ENCODE measurements at regions not wholly inside any gene's neighbourhood (a gene's known extent, or its start where the extent isn't known, plus 50 kb on each side); places are given as distances from the start of the nearest gene placed in this dataset.
"Not testable (repeated sequence)": the region's sequence is repeated elsewhere in the genome, so short reads cannot be mapped to it uniquely, and the experiment has no call there.

- Histone ChIP-seq H3K27ac (ENCODE audit: low read depth in 1 of 2, low read length in 2 of 2) (no peak overlapping the region), H3K27me3 (ENCODE audit: control insufficient read depth in 1 of 2, insufficient read depth in 2 of 2, low read length in 1 of 2) (no peaks in the 10 kb centered on the region), H3K4me3 (ENCODE audit: low read length in 2 of 2) (no peak overlapping the region), H3K9me3 (ENCODE audit: control insufficient read depth, low read length) (no peaks in the 10 kb centered on the region), H3K36me3 (ENCODE audit: control insufficient read depth in 1 of 2, insufficient read depth in 2 of 2, low read length in 1 of 2) (no peaks in the 10 kb centered on the region), H3K4me1 (ENCODE audit: control insufficient read depth in 1 of 2, insufficient read depth in 2 of 2, low read length in 2 of 2) (no peaks in the 10 kb centered on the region)
- ATAC-seq (ENCODE audit: low FRiP score) (no peak), DNase-seq (no peak)
- 99 to 100% methylated on average over 3 of the region's 3 CpGs for WGBS, 2 donors
- intact Hi-C loops (cut with DNase I) = no loop called here
Measured at GRCh38 chr14:34087571-34087970, 136.7 kb upstream of the EGLN3 start.

- ATAC-seq (ENCODE audit: low FRiP score) = no peak
Measured at GRCh38 chr14:34086223-34086757, 135.4 kb upstream of the EGLN3 start.

DNA sequence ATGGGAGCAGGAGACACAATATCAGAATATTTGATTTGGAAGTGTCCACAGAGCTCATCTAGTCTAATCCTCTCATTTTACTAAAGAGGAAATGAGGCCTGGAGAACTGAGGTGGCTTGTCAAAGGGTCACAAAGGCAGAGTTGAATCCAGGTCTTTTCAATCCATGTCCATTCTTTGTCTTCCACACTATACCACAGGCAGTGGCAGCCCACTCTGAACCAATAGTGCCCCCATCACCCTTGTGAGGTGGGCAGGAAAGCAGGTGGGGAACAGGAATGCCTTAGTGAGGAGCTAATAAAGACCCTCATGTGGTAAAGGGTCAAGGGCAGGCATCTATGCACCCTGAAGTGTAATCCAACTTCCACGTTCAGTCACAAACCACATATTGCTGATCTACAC lies 134.8 kb upstream of the EGLN3 start:
- no peaks in the 10 kb centered on the region for H3K9me3 ChIP-seq (ENCODE audit: control insufficient read depth, low read length)
- 90 to 100% methylated on average over 1 of the region's 1 CpG for WGBS, 2 donors
- no peaks in the 10 kb centered on the region for H3K27me3 ChIP-seq (ENCODE audit: control insufficient read depth in 1 of 2, insufficient read depth in 2 of 2, low read length in 1 of 2)
- intact Hi-C loops (cut with DNase I) = no loop called here
- H3K36me3 ChIP-seq (ENCODE audit: control insufficient read depth in 1 of 2, insufficient read depth in 2 of 2, low read length in 1 of 2) = no peaks in the 10 kb centered on the region
- no peak overlapping the region for H3K4me3 ChIP-seq (ENCODE audit: low read length in 2 of 2)
- DNase-seq = no peak
- H3K27ac ChIP-seq (ENCODE audit: low read depth in 1 of 2, low read length in 2 of 2) = no peak overlapping the region
- no peak for ATAC-seq (ENCODE audit: low FRiP score)
- H3K4me1 ChIP-seq (ENCODE audit: control insufficient read depth in 1 of 2, insufficient read depth in 2 of 2, low read length in 2 of 2) = peaks cover 0 to 2% of the 10 kb centered on the region in 2 donors

More at GRCh38 chr14:34086223-34086757, 135.4 kb upstream of the EGLN3 start:
- H3K4me3 ChIP-seq (ENCODE audit: low read length in 2 of 2) = no peak overlapping the region
- no peak for DNase-seq
- peaks cover 0 to 2% of the 10 kb centered on the region in 2 donors for H3K4me1 ChIP-seq (ENCODE audit: control insufficient read depth in 1 of 2, insufficient read depth in 2 of 2, low read length in 2 of 2)
- H3K36me3 ChIP-seq (ENCODE audit: control insufficient read depth in 1 of 2, insufficient read depth in 2 of 2, low read length in 1 of 2) = no peaks in the 10 kb centered on the region
- H3K27me3 ChIP-seq (ENCODE audit: control insufficient read depth in 1 of 2, insufficient read depth in 2 of 2, low read length in 1 of 2) = no peaks in the 10 kb centered on the region
- intact Hi-C loops (cut with DNase I) = no loop called here
- WGBS, 2 donors = 97 to 100% methylated on average over 2 of the region's 2 CpGs
- H3K27ac ChIP-seq (ENCODE audit: low read depth in 1 of 2, low read length in 2 of 2) = no peak overlapping the region
- no peaks in the 10 kb centered on the region for H3K9me3 ChIP-seq (ENCODE audit: control insufficient read depth, low read length)

GRCh38 chr14:34081576-34082136 lies 130.8 kb upstream of the EGLN3 start:
- WGBS, 2 donors = 27 to 30% methylated on average over 6 of the region's 6 CpGs
- H3K27me3 ChIP-seq (ENCODE audit: control insufficient read depth in 1 of 2, insufficient read depth in 2 of 2, low read length in 1 of 2) = no peaks in the 10 kb centered on the region
- no peak for DNase-seq
- peak overlapping the region in 1 of 2 donors; percentile 57 for H3K27ac ChIP-seq (ENCODE audit: low read depth in 1 of 2, low read length in 2 of 2)
- H3K4me1 ChIP-seq (ENCODE audit: control insufficient read depth in 1 of 2, insufficient read depth in 2 of 2, low read length in 2 of 2) = peaks cover 0 to 2% of the 10 kb centered on the region in 2 donors
- no peak for ATAC-seq (ENCODE audit: low FRiP score)
- no peak overlapping the region for H3K4me3 ChIP-seq (ENCODE audit: low read length in 2 of 2)
- no peaks in the 10 kb centered on the region for H3K9me3 ChIP-seq (ENCODE audit: control insufficient read depth, low read length)
- intact Hi-C loops (cut with DNase I) = no loop called here
- H3K36me3 ChIP-seq (ENCODE audit: control insufficient read depth in 1 of 2, insufficient read depth in 2 of 2, low read length in 1 of 2) = no peaks in the 10 kb centered on the region

DNA sequence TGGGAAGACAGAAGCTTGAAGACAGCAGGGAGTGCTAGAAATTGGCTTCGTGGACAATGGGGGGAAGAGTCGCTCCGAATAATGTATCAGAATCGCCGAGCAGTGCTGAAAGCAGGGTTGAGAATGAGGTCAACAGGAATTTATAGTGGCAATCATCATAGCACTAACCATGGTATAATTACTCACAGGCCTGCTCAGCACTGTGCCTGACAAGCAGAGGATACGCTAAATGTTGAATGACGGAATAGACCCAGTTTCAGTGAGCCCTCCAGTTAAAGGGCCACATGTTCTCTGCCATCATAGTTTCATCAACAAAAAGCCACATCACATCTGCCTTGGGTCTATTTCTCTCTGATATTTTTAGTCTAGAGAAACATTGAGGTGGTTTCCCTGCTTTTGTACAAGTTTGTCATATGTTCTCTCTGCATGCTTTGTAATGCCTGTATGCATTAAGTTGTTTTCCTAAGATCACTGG lies 130.3 kb upstream of the EGLN3 start:
- H3K4me3 ChIP-seq (ENCODE audit: low read length in 2 of 2) = no peak overlapping the region
- peaks cover 0 to 2% of the 10 kb centered on the region in 2 donors for H3K4me1 ChIP-seq (ENCODE audit: control insufficient read depth in 1 of 2, insufficient read depth in 2 of 2, low read length in 2 of 2)
- no peak overlapping the region for H3K27ac ChIP-seq (ENCODE audit: low read depth in 1 of 2, low read length in 2 of 2)
- no peaks in the 10 kb centered on the region for H3K36me3 ChIP-seq (ENCODE audit: control insufficient read depth in 1 of 2, insufficient read depth in 2 of 2, low read length in 1 of 2)
- DNase-seq (no peak), ATAC-seq (ENCODE audit: low FRiP score) (no peak)
- H3K27me3 ChIP-seq (ENCODE audit: control insufficient read depth in 1 of 2, insufficient read depth in 2 of 2, low read length in 1 of 2) = no peaks in the 10 kb centered on the region
- 65% methylated on average over 7 of the region's 7 CpGs for WGBS, 2 donors
- no peaks in the 10 kb centered on the region for H3K9me3 ChIP-seq (ENCODE audit: control insufficient read depth, low read length)
- intact Hi-C loops (cut with DNase I) = no loop called here

- H3K27me3 ChIP-seq (ENCODE audit: control insufficient read depth in 1 of 2, insufficient read depth in 2 of 2, low read length in 1 of 2); H3K9me3 ChIP-seq (ENCODE audit: control insufficient read depth, low read length); intact Hi-C loops (cut with DNase I); ATAC-seq (ENCODE audit: low FRiP score); H3K4me1 ChIP-seq (ENCODE audit: control insufficient read depth in 1 of 2, insufficient read depth in 2 of 2, low read length in 2 of 2); H3K36me3 ChIP-seq (ENCODE audit: control insufficient read depth in 1 of 2, insufficient read depth in 2 of 2, low read length in 1 of 2); H3K27ac ChIP-seq (ENCODE audit: low read depth in 1 of 2, low read length in 2 of 2); H3K4me3 ChIP-seq (ENCODE audit: low read length in 2 of 2); DNase-seq: not testable (repeated sequence)
- WGBS, 2 donors = 99 to 100% methylated on average over 2 of the region's 4 CpGs
Measured at GRCh38 chr14:34079643-34080042, 128.8 kb upstream of the EGLN3 start.

GRCh38 chr14:34078117-34078743 lies 127.4 kb upstream of the EGLN3 start:
- intact Hi-C loops (cut with DNase I) = no loop called here
- no peak for ATAC-seq (ENCODE audit: low FRiP score)
- Histone ChIP-seq H3K4me3 (ENCODE audit: low read length in 2 of 2) (no peak overlapping the region), H3K27me3 (ENCODE audit: control insufficient read depth in 1 of 2, insufficient read depth in 2 of 2, low read length in 1 of 2) (no peaks in the 10 kb centered on the region), H3K36me3 (ENCODE audit: control insufficient read depth in 1 of 2, insufficient read depth in 2 of 2, low read length in 1 of 2) (no peaks in the 10 kb centered on the region), H3K27ac (ENCODE audit: low read depth in 1 of 2, low read length in 2 of 2) (no peak overlapping the region), H3K9me3 (ENCODE audit: control insufficient read depth, low read length) (no peaks in the 10 kb centered on the region), H3K4me1 (ENCODE audit: control insufficient read depth in 1 of 2, insufficient read depth in 2 of 2, low read length in 2 of 2) (peaks cover 0 to 2% of the 10 kb centered on the region in 2 donors)
- WGBS, 2 donors = 85 to 91% methylated on average over 12 of the region's 12 CpGs
- no peak for DNase-seq

DNA sequence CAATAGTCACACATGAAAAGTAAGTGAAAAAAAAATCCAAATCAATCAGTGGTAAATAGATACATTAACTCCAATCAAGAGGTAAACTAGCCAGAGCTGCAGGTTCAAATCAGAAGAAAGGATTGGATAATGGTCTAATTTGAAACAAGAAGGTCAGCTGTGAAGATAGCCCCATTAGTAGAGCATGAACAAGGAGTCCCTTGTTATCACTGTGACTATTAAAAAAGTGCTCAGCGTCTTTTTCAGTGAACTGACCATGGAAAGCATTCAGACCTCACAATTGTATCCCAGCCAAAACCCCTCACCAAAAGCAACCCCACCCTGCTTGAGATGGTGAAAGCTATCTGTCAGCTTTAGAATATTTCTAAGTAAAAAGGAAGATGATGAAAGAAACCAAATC lies 125.0 kb upstream of the EGLN3 start:
- Histone ChIP-seq H3K9me3 (ENCODE audit: control insufficient read depth, low read length) (no peaks in the 10 kb centered on the region), H3K36me3 (ENCODE audit: control insufficient read depth in 1 of 2, insufficient read depth in 2 of 2, low read length in 1 of 2) (no peaks in the 10 kb centered on the region), H3K4me1 (ENCODE audit: control insufficient read depth in 1 of 2, insufficient read depth in 2 of 2, low read length in 2 of 2) (no peaks in the 10 kb centered on the region), H3K27ac (ENCODE audit: low read depth in 1 of 2, low read length in 2 of 2) (no peak overlapping the region), H3K27me3 (ENCODE audit: control insufficient read depth in 1 of 2, insufficient read depth in 2 of 2, low read length in 1 of 2) (no peaks in the 10 kb centered on the region), H3K4me3 (ENCODE audit: low read length in 2 of 2) (no peak overlapping the region)
- 39 to 47% methylated on average over 1 of the region's 1 CpG for WGBS, 2 donors
- ATAC-seq (ENCODE audit: low FRiP score) (no peak), DNase-seq (no peak)
- intact Hi-C loops (cut with DNase I) = no loop called here
